ENCODE measurements at regions not wholly inside any gene's neighbourhood (a gene's known extent, or its start where the extent isn't known, plus 50 kb on each side); places are given as distances from the start of the nearest gene placed in this dataset.

GRCh38 chr2:155961641-155962040 lies 370.9 kb downstream of the NR4A2 start:
- TF ChIP-seq CTCF (IDR thresholded peaks at IDR 0.05): no peak
- TF ChIP-seq POLR2A (IDR thresholded peaks at IDR 0.05): no peak

Measured in gastroesophageal sphincter (tissue), 3 donors.